ENCODE measurements at regions not wholly inside any gene's neighbourhood (a gene's known extent, or its start where the extent isn't known, plus 50 kb on each side); places are given as distances from the start of the nearest gene placed in this dataset.
"Not testable (repeated sequence)": the region's sequence is repeated elsewhere in the genome, so short reads cannot be mapped to it uniquely, and the experiment has no call there.

GRCh38 chr10:80964179-80964578, 426.5 kb downstream of the SH2D4B start:
- peaks cover 9% of the 10 kb centered on the region for H3K4me1 ChIP-seq (ENCODE audit: insufficient read depth, low read length, poor library complexity, severe bottlenecking)
- H3K9me2 ChIP-seq (ENCODE audit: insufficient read depth, low read length): no peaks in the 10 kb centered on the region
- BruUV-seq (replicated peaks): no TSS peak
- H2AFZ ChIP-seq (ENCODE audit: low read length): no peak overlapping the region
- ChIA-PET POLR2A (no interaction called here), CTCF (ENCODE audit: unreplicated experiment) (no interaction called here)
- intact Hi-C loops (cut with micrococcal nuclease; ENCODE audit: unreplicated experiment): no loop called here
- H3K4me2 ChIP-seq (ENCODE audit: low read length): no peak overlapping the region
- no peaks in the 10 kb centered on the region for H3K36me3 ChIP-seq (ENCODE audit: insufficient read depth, low read length)
- H3K4me3 ChIP-seq (ENCODE audit: low read depth, low read length, poor library complexity, severe bottlenecking): no peak overlapping the region
- no peaks in the 10 kb centered on the region for H3K79me2 ChIP-seq (ENCODE audit: insufficient read depth, low read depth, low read length)
- TF ChIP-seq CTCF (conservative IDR thresholded peaks at IDR 0.05; ENCODE audit: low read length) (no peak), EZH2phosphoT487 (IDR thresholded peaks at IDR 0.05; ENCODE audit: borderline replicate concordance, low read depth, low read length) (no peak)
- no peaks in the 10 kb centered on the region for H3K9me3 ChIP-seq (ENCODE audit: low read length)
- H3K27ac ChIP-seq (ENCODE audit: low read depth, low read length, poor library complexity, severe bottlenecking): no peak overlapping the region
- no peaks in the 10 kb centered on the region for H4K20me1 ChIP-seq (ENCODE audit: insufficient read depth, low read length)
- no peak for DNase-seq (ENCODE audit: low spot score)

- ChIA-PET POLR2A (no interaction called here), CTCF (ENCODE audit: unreplicated experiment) (no interaction called here)
- Histone ChIP-seq H3K27ac (ENCODE audit: low read depth, low read length, poor library complexity, severe bottlenecking) (no peak overlapping the region), H3K9me3 (ENCODE audit: low read length) (no peaks in the 10 kb centered on the region), H4K20me1 (ENCODE audit: insufficient read depth, low read length) (no peaks in the 10 kb centered on the region), H3K36me3 (ENCODE audit: insufficient read depth, low read length) (no peaks in the 10 kb centered on the region), H3K9me2 (ENCODE audit: insufficient read depth, low read length) (no peaks in the 10 kb centered on the region), H2AFZ (ENCODE audit: low read length) (no peak overlapping the region), H3K79me2 (ENCODE audit: insufficient read depth, low read depth, low read length) (no peaks in the 10 kb centered on the region), H3K4me1 (ENCODE audit: insufficient read depth, low read length, poor library complexity, severe bottlenecking) (peaks cover 9% of the 10 kb centered on the region), H3K4me3 (ENCODE audit: low read depth, low read length, poor library complexity, severe bottlenecking) (no peak overlapping the region), H3K4me2 (ENCODE audit: low read length) (peak overlapping the region; percentile 39; the same call in 1 of the 2 replicates)
- TF ChIP-seq EZH2phosphoT487 (IDR thresholded peaks at IDR 0.05; ENCODE audit: borderline replicate concordance, low read depth, low read length): no peak
- TF ChIP-seq CTCF (conservative IDR thresholded peaks at IDR 0.05; ENCODE audit: low read length): no peak
- intact Hi-C loops (cut with micrococcal nuclease; ENCODE audit: unreplicated experiment): no loop called here
- DNase-seq (ENCODE audit: low spot score): peak; percentile 2
- no TSS peak for BruUV-seq (replicated peaks)
These were observed 427.4 kb downstream of the SH2D4B start for GRCh38 chr10:80964955-80965614.

- Histone ChIP-seq H3K4me3 (ENCODE audit: low read depth, low read length, poor library complexity, severe bottlenecking) (no peak overlapping the region), H3K9me3 (ENCODE audit: low read length) (no peaks in the 10 kb centered on the region), H3K79me2 (ENCODE audit: insufficient read depth, low read depth, low read length) (no peaks in the 10 kb centered on the region), H3K9me2 (ENCODE audit: insufficient read depth, low read length) (no peaks in the 10 kb centered on the region), H3K4me1 (ENCODE audit: insufficient read depth, low read length, poor library complexity, severe bottlenecking) (peaks cover 9% of the 10 kb centered on the region), H3K36me3 (ENCODE audit: insufficient read depth, low read length) (no peaks in the 10 kb centered on the region), H3K27ac (ENCODE audit: low read depth, low read length, poor library complexity, severe bottlenecking) (no peak overlapping the region), H2AFZ (ENCODE audit: low read length) (no peak overlapping the region), H4K20me1 (ENCODE audit: insufficient read depth, low read length) (no peaks in the 10 kb centered on the region), H3K4me2 (ENCODE audit: low read length) (no peak overlapping the region)
- no TSS peak for BruUV-seq (replicated peaks)
- no peak for DNase-seq (ENCODE audit: low spot score)
- ChIA-PET CTCF (ENCODE audit: unreplicated experiment) (no interaction called here), POLR2A (no interaction called here)
- intact Hi-C loops (cut with micrococcal nuclease; ENCODE audit: unreplicated experiment): no loop called here
- TF ChIP-seq EZH2phosphoT487 (IDR thresholded peaks at IDR 0.05; ENCODE audit: borderline replicate concordance, low read depth, low read length) (no peak), CTCF (conservative IDR thresholded peaks at IDR 0.05; ENCODE audit: low read length) (no peak)
These were observed 428.8 kb downstream of the SH2D4B start for GRCh38 chr10:80966326-80966986.

- H3K36me3 ChIP-seq (ENCODE audit: insufficient read depth, low read length); CTCF ChIA-PET (ENCODE audit: unreplicated experiment); H3K9me2 ChIP-seq (ENCODE audit: insufficient read depth, low read length); intact Hi-C loops (cut with micrococcal nuclease; ENCODE audit: unreplicated experiment); POLR2A ChIA-PET; H4K20me1 ChIP-seq (ENCODE audit: insufficient read depth, low read length); H3K9me3 ChIP-seq (ENCODE audit: low read length); H2AFZ ChIP-seq (ENCODE audit: low read length); H3K27ac ChIP-seq (ENCODE audit: low read depth, low read length, poor library complexity, severe bottlenecking); H3K4me1 ChIP-seq (ENCODE audit: insufficient read depth, low read length, poor library complexity, severe bottlenecking); H3K4me3 ChIP-seq (ENCODE audit: low read depth, low read length, poor library complexity, severe bottlenecking); DNase-seq (ENCODE audit: low spot score); H3K79me2 ChIP-seq (ENCODE audit: insufficient read depth, low read depth, low read length); H3K4me2 ChIP-seq (ENCODE audit: low read length); BruUV-seq (replicated peaks): not testable (repeated sequence)
These were observed 429.7 kb downstream of the SH2D4B start for GRCh38 chr10:80967357-80967756.

All from OCI-LY7 (cell line).